Smooth muscle cell (in vitro differentiated cells): ENCODE measurements at regions not wholly inside any gene's neighbourhood (a gene's known extent, or its start where the extent isn't known, plus 50 kb on each side); places are given as distances from the start of the nearest gene placed in this dataset.

Experiments
- DNase-seq: peaks from one replicate; lab custom pipeline; 2025; ENCODE audit not compliant: unreplicated experiment; lab: John Stamatoyannopoulos, UW
- H2AFZ ChIP-seq: fragments of 200-600 bp; sonication (generic); 2 replicates; pipeline ENCODE4 v1.6.0; 2016; ENCODE audit warnings: antibody characterized with exemption, low read depth, mild to moderate bottlenecking
- H3F3A ChIP-seq: fragments of 200-600 bp; sonication (generic); 2 replicates; pipeline ENCODE4 v1.6.0; 2017; ENCODE audit warnings: antibody characterized with exemption, low read depth
- H3K27ac ChIP-seq: fragments of 200-600 bp; sonication (generic); 2 replicates; pipeline ENCODE4 v1.5.1; 2016; ENCODE audit warnings: low read depth, mild to moderate bottlenecking
- H3K27me3 ChIP-seq: fragments of 200-600 bp; sonication (generic); 2 replicates; pipeline ENCODE4 v1.6.1; 2016; ENCODE audit warnings: low read depth, mild to moderate bottlenecking
- H3K36me3 ChIP-seq: fragments of 200-600 bp; sonication (generic); 2 replicates; pipeline ENCODE4 v1.5.1; 2016; ENCODE audit warnings: low read depth
- H3K4me1 ChIP-seq: fragments of 200-600 bp; sonication (generic); 2 replicates; pipeline ENCODE4 v1.5.1; 2016; ENCODE audit warnings: low read depth
- H3K4me2 ChIP-seq: fragments of 200-600 bp; sonication (generic); 2 replicates; pipeline ENCODE4 v1.6.0; 2016; ENCODE audit warnings: mild to moderate bottlenecking
- H3K4me3 ChIP-seq: fragments of 200-600 bp; sonication (generic); 2 replicates; pipeline ENCODE4 v1.5.1; 2016; ENCODE audit warnings: mild to moderate bottlenecking
- H3K79me2 ChIP-seq: fragments of 200-600 bp; sonication (generic); 2 replicates; pipeline ENCODE4 v1.6.0; 2016; ENCODE audit warnings: low read depth, mild to moderate bottlenecking
- H3K9ac ChIP-seq: fragments of 200-600 bp; sonication (generic); 2 replicates; pipeline ENCODE4 v1.6.0; 2016; ENCODE audit warnings: low read depth
- H3K9me3 ChIP-seq: fragments of 200-600 bp; sonication (generic); replicated peaks from 2 replicates; pipeline ENCODE4 v1.5.1; 2016; ENCODE audit warnings: low read depth
- H4K20me1 ChIP-seq: fragments of 200-600 bp; sonication (generic); 2 replicates; pipeline ENCODE4 v1.6.0; 2016; ENCODE audit warnings: low read depth
- WGBS: methylation state at CpG from one replicate; pipeline ENCODE4 v1.1.7; 2016; ENCODE audit warnings: low lambda C conversion rate; 5-methylcytosine and 5-hydroxymethylcytosine counted together
- TF ChIP-seq, protein P1 (sequence below): fragments of 200-600 bp; sonication (generic); IDR thresholded peaks from 2 replicates; pipeline ENCODE4 v1.5.1; 2017; ENCODE audit warnings: borderline replicate concordance, mild to moderate bottlenecking, antibody characterized with exemption; ENCODE audit not compliant: insufficient read depth, poor library complexity, severe bottlenecking

DNA sequence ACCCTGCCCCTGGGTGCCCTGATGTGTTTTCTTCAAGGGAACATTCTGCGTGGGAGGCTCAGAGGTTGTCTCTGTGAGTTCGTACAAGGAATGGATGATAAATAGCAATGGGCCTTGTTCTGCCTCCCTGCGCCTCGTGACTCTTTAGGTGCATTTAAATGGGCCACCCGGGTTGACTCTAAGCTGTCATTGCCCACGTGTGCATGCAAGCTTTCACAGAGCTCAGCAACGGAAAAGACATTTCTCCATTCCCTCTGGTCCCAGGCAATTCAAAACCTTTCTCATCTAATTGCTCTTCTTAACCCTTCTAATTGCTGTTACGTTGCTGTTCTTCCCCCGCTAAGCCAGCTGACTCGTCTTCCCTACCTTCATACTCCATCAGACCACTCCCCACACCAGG lies 71.5 kb upstream of the SDK2 start:
- Histone ChIP-seq H3K36me3 (no peaks in the 10 kb centered on the region), H3K79me2 (no peaks in the 10 kb centered on the region), H4K20me1 (no peaks in the 10 kb centered on the region), H3K4me2 (no peak overlapping the region), H3K27ac (no peak overlapping the region), H2AFZ (no peak overlapping the region), H3K27me3 (no peaks in the 10 kb centered on the region), H3K4me3 (no peak overlapping the region), H3K9ac (no peak overlapping the region), H3F3A (no peaks in the 10 kb centered on the region), H3K9me3 (no peaks in the 10 kb centered on the region), H3K4me1 (peaks cover 11% of the 10 kb centered on the region)
- no peak for DNase-seq
- 71% methylated on average over 10 of the region's 10 CpGs for WGBS
- TF ChIP-seq, protein P1, sequence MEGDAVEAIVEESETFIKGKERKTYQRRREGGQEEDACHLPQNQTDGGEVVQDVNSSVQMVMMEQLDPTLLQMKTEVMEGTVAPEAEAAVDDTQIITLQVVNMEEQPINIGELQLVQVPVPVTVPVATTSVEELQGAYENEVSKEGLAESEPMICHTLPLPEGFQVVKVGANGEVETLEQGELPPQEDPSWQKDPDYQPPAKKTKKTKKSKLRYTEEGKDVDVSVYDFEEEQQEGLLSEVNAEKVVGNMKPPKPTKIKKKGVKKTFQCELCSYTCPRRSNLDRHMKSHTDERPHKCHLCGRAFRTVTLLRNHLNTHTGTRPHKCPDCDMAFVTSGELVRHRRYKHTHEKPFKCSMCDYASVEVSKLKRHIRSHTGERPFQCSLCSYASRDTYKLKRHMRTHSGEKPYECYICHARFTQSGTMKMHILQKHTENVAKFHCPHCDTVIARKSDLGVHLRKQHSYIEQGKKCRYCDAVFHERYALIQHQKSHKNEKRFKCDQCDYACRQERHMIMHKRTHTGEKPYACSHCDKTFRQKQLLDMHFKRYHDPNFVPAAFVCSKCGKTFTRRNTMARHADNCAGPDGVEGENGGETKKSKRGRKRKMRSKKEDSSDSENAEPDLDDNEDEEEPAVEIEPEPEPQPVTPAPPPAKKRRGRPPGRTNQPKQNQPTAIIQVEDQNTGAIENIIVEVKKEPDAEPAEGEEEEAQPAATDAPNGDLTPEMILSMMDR, result no peak

DNA sequence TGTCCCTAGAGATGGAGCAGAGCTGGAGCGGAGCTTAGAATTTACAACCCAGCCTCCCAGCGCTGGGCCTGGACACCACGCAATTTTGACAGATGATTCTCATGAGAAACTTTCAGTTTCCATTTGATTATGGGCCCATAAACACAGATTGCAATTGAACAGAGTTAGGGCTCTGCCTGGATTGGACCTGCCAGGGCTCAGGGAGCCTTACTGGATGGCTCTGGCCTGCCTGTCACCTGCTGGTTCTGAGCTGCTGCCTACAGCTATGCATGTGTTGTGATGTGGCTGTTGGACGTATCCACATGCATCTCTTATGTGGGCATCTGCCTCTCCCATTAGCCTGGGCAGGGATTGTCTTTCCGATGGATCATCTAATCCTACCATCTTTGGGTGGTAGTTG lies 73.4 kb upstream of the SDK2 start:
- no peak for DNase-seq
- Histone ChIP-seq H4K20me1 (no peaks in the 10 kb centered on the region), H3K4me1 (peaks cover 11% of the 10 kb centered on the region), H3F3A (no peaks in the 10 kb centered on the region), H3K79me2 (no peaks in the 10 kb centered on the region), H2AFZ (no peak overlapping the region), H3K27ac (no peak overlapping the region), H3K4me2 (no peak overlapping the region), H3K4me3 (no peak overlapping the region), H3K36me3 (no peaks in the 10 kb centered on the region), H3K9me3 (no peaks in the 10 kb centered on the region), H3K27me3 (peaks cover 6% of the 10 kb centered on the region), H3K9ac (no peak overlapping the region)
- TF ChIP-seq, protein P1, result no peak
- 95% methylated on average over 5 of the region's 5 CpGs for WGBS

DNA sequence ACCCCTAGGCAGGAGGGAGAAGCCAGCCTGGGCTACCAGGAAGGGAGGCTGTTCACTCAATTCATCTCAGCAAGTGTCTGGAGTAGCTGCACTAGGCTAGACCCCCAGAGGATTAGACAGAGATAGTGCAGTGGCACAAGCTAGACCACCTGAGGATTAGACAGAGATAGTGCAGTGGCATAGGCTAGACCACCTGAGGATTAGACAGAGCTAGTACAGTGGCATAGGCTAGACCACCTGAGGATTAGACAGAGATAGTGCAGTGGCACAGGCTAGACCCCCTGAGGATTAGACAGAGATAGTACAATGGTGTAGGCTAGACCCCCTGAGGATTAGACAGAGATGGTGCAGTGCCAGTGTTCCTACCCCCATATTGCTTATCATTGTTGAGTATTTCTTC lies 74.1 kb upstream of the SDK2 start:
- no peak for DNase-seq
- H3K27me3 ChIP-seq, result peaks cover 6% of the 10 kb centered on the region
- H3K9ac ChIP-seq, result no peak overlapping the region
- TF ChIP-seq, protein P1, result no peak
- no peaks in the 10 kb centered on the region for H3K79me2 ChIP-seq
- no peak overlapping the region for H3K4me2 ChIP-seq
- H3K9me3 ChIP-seq, result no peaks in the 10 kb centered on the region
- H3K4me3 ChIP-seq, result no peak overlapping the region
- no peaks in the 10 kb centered on the region for H4K20me1 ChIP-seq
- H2AFZ ChIP-seq, result no peak overlapping the region
- peaks cover 11% of the 10 kb centered on the region for H3K4me1 ChIP-seq
- no peak overlapping the region for H3K27ac ChIP-seq
- H3F3A ChIP-seq, result no peaks in the 10 kb centered on the region
- H3K36me3 ChIP-seq, result no peaks in the 10 kb centered on the region

DNA sequence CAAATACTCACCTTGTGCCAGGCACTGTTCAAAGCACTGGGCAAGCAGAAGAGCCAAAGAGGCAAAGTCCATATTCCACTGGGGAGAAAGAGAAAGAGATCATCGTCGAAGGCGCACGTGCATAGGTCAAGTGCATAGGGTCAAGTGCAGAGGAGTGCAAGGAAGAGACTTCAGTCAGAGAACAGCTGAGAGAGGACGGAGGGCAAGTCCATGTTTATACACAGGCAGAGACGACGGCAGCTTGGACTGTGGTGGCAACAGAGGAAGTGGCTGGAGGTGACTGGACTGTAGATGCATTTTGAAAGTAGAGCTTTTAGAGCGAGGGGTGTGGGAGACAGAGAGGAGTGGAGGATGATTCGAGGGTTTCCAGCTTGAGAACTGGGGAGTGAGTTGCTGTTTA lies 74.7 kb upstream of the SDK2 start:
- H3K9ac ChIP-seq, result no peak overlapping the region
- no peaks in the 10 kb centered on the region for H3K9me3 ChIP-seq
- H3K36me3 ChIP-seq, result no peaks in the 10 kb centered on the region
- no peak overlapping the region for H3K27ac ChIP-seq
- WGBS, result 80% methylated on average over 9 of the region's 9 CpGs
- H3K4me3 ChIP-seq, result no peak overlapping the region
- no peak for DNase-seq
- H3K4me2 ChIP-seq, result no peak overlapping the region
- H3K27me3 ChIP-seq, result peaks cover 6% of the 10 kb centered on the region
- no peaks in the 10 kb centered on the region for H3K79me2 ChIP-seq
- no peak overlapping the region for H2AFZ ChIP-seq
- H4K20me1 ChIP-seq, result no peaks in the 10 kb centered on the region
- H3F3A ChIP-seq, result no peaks in the 10 kb centered on the region
- TF ChIP-seq, protein P1, result no peak
- peaks cover 11% of the 10 kb centered on the region for H3K4me1 ChIP-seq
